Heart right ventricle (tissue), 16 donors: ENCODE measurements at regions not wholly inside any gene's neighbourhood (a gene's known extent, or its start where the extent isn't known, plus 50 kb on each side); places are given as distances from the start of the nearest gene placed in this dataset.
"Not testable (repeated sequence)": the region's sequence is repeated elsewhere in the genome, so short reads cannot be mapped to it uniquely, and the experiment has no call there.

ENCODE experiments used
- ATAC-seq, 8 donors: fragments of 200-7000 bp; cut with Tn5 transposase; one replicate each; pipeline ENCODE4 v1.9.1; 2020; ENCODE audit warnings: mild to moderate bottlenecking in 8 of 8, moderate library complexity in 8 of 8, moderate number of reproducible peaks in 1 of 8
- DNase-seq, 2 donors: peaks; one replicate each; pipeline ENCODE4 v3.0.0-alpha.2; 2020
- H3K27ac ChIP-seq, 10 donors: fragments of 200-600 bp; sonication (generic) in 2 of 10; one replicate each; pipeline versions ENCODE4 v1.5.0 to v1.8.0; 2020 to 2022; ENCODE audit warnings: mild to moderate bottlenecking in 3 of 10
- H3K27me3 ChIP-seq, 7 donors: fragments of 200-600 bp; one replicate each; pipeline ENCODE4 v1.8.0; 2021 to 2022; ENCODE audit warnings: mild to moderate bottlenecking in 2 of 7
- H3K36me3 ChIP-seq, 9 donors: fragments of 200-600 bp; sonication (generic) in 1 of 9; one replicate each; pipeline versions ENCODE4 v1.5.0 to v1.8.0; 2020 to 2022; ENCODE audit warnings: mild to moderate bottlenecking in 2 of 9
- H3K4me1 ChIP-seq, 9 donors: fragments of 200-600 bp; sonication (generic) in 1 of 9; one replicate each; pipeline versions ENCODE4 v1.5.0 to v1.8.0; 2020 to 2022; ENCODE audit warnings: mild to moderate bottlenecking in 4 of 9
- H3K4me3 ChIP-seq, 10 donors: fragments of 200-600 bp; sonication (generic) in 2 of 10; one replicate each; pipeline versions ENCODE4 v1.5.0 to v1.8.0; 2020 to 2022; ENCODE audit warnings: mild to moderate bottlenecking in 7 of 10, moderate library complexity in 2 of 10
- H3K9me3 ChIP-seq, 11 donors: fragments of 200-600 bp in 10 of 11; sonication (generic) in 2 of 11; one replicate each; pipeline versions ENCODE4 v1.5.0 to v1.8.0; 2013 to 2022; ENCODE audit warnings: mild to moderate bottlenecking in 2 of 11, control low read depth in 1 of 11, moderate library complexity in 1 of 11
- WGBS, 2 donors: extraction: QIAGEN DNeasy Blood & Tissue Kit; methylation state at CpG; one replicate each; pipeline ENCODE4 v1.1.7; 2013; ENCODE audit warnings: inconsistent platforms in 1 of 2; 5-methylcytosine and 5-hydroxymethylcytosine counted together
- intact Hi-C, 10 donors: fragments of 100-400 bp; cut with DNase I; formaldehyde crosslinking; loops; one replicate each; pipeline versions ENCODE4 v1.11.1 to v1.14.2; 2022
- TF ChIP-seq, protein P1 (sequence below), 9 donors: fragments of 200-600 bp; sonication (generic) in 2 of 9; IDR thresholded peaks; one replicate each; pipeline versions ENCODE4 v1.5.0 to v1.8.0; 2021 to 2022; ENCODE audit warnings: antibody characterized with exemption in 9 of 9, mild to moderate bottlenecking in 5 of 9, moderate library complexity in 1 of 9
- donor health status: Arrhythmogenic right ventricular cardiomyopathy.
- donor health status: ischemic (EF 13 %, LVEDD 7.1; RV severe dilation, severe dysfunction).
- donor health status: healthy with polysubstance abuse.
- donor health status: DM: no; HTN: yes; CAD: no.
- donor health status: DM: no; HTN: no; CAD: no.
- donor health status: ischemic (EF 25% LVEDD 6.9; RV normal size, moderate dysfunction).
- donor health status: ischemic (EF 25% LVEDD 5.7; RV mildly dilated, moderate dysfunction).
- donor health status: healthy.
- donor health status: DM: yes; HTN: yes; CAD: no.
- donor health status: Ischemic cardiomyopathy.
- donor health status: ischemic (EF 35%, LVEDD 5.7; RV mildly dilated, moderate dysfunction).
- donor health status: nonischemic (EF 11% LVEDD 7.7; RV severe dilation, severe dysfunction).
- donor health status: DM: yes; HTN: yes; CAD: no.
- donor health status: PGD.
- donor health status: ischemic (EF 29% LVEDD 5.4; RV normal size, mild dysfunction).
- donor health status: nonischemic (EF 23%, LVEDD 6.1; RV moderate dilation, normal function).

DNA sequence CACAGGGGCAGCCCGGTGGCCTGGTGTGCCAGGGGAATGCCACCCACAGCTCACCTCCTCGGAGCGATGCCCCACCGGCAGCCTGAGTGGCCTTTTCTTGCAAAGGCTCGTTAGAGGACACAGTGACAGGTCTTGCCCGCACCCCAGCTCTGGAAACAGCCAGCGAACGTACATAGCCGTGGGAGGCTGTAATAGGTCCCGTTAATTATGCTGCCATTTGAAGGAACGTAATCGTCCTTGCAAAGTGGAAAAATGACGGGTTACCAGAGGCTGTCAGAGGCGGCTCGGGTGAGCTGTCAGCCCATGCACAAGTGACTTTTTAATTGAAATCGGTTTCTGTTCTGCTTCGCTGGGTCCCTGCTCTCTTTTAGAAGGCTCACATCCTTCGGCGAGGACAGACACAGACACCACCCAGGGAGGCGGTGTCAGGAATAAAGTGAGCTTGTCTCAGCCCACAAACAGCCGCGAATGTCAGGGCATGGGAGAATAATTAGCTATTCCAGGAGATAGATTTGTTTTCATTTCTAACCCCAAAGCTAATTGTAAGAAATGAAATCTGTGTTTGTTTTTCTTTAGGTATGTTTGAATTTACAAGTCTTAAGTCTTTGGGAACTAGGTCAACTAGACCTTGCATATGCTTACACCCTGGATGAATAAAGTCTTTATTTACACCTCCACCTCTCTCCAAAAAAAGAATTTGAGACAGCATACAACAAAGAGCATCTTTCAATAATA, 77.2 kb upstream of the RFLNA start:
- H3K4me3 ChIP-seq, result peak overlapping the region in 7 of 10 donors; percentile 4 to 28 (median 15)
- peaks cover 0 to 21% (median 0%) of the 10 kb centered on the region in 7 donors for H3K27me3 ChIP-seq

DNA sequence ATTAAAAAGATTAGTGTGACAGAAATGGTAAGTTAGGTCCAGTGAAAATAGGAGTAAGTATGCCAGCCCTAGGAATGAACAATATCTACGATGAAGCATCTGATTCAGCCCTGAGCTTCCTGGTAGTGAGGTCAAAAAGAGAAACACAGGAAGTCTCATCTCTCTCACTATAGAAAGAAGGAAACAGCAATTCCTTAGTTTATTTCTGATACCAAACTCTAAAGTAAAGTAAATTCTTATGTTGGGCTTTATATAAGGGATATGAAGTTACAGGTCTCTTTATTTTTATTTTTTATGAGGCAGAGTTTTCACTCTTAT, 76.7 kb upstream of the RFLNA start:
- TF ChIP-seq, protein P1, sequence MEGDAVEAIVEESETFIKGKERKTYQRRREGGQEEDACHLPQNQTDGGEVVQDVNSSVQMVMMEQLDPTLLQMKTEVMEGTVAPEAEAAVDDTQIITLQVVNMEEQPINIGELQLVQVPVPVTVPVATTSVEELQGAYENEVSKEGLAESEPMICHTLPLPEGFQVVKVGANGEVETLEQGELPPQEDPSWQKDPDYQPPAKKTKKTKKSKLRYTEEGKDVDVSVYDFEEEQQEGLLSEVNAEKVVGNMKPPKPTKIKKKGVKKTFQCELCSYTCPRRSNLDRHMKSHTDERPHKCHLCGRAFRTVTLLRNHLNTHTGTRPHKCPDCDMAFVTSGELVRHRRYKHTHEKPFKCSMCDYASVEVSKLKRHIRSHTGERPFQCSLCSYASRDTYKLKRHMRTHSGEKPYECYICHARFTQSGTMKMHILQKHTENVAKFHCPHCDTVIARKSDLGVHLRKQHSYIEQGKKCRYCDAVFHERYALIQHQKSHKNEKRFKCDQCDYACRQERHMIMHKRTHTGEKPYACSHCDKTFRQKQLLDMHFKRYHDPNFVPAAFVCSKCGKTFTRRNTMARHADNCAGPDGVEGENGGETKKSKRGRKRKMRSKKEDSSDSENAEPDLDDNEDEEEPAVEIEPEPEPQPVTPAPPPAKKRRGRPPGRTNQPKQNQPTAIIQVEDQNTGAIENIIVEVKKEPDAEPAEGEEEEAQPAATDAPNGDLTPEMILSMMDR (IDR thresholded peaks at IDR 0.05), result no peak
- DNase-seq (no peak), ATAC-seq (no peak)
- intact Hi-C loops, result no loop called here
- peaks cover 0 to 20% (median 0%) of the 10 kb centered on the region in 7 donors for H3K27me3 ChIP-seq
- H3K27ac ChIP-seq, result no peak overlapping the region
- peaks cover 0 to 14% (median 0%) of the 10 kb centered on the region in 9 donors for H3K4me1 ChIP-seq
- H3K36me3 ChIP-seq, result no peaks in the 10 kb centered on the region
- 60 to 64% methylated on average over 1 of the region's 1 CpG for WGBS, 2 donors
- peak overlapping the region in 1 of 10 donors; percentile 9 for H3K4me3 ChIP-seq
- H3K9me3 ChIP-seq, result peaks cover 0 to 25% (median 9%) of the 10 kb centered on the region in 11 donors

More for the DNA sequence above, 77.2 kb upstream of the RFLNA start:
- TF ChIP-seq, protein P1 (IDR thresholded peaks at IDR 0.05), result no peak
- ATAC-seq, result peak in 2 of 8 donors; percentile 14 to 39
- intact Hi-C loops, result no loop called here
- no peak for DNase-seq
- WGBS, 2 donors, result 39 to 41% methylated on average over 22 of the region's 22 CpGs
- H3K27ac ChIP-seq, result no peak overlapping the region
- peaks cover 0 to 25% (median 9%) of the 10 kb centered on the region in 11 donors for H3K9me3 ChIP-seq
- no peaks in the 10 kb centered on the region for H3K36me3 ChIP-seq
- peaks cover 0 to 14% (median 0%) of the 10 kb centered on the region in 9 donors for H3K4me1 ChIP-seq

DNA sequence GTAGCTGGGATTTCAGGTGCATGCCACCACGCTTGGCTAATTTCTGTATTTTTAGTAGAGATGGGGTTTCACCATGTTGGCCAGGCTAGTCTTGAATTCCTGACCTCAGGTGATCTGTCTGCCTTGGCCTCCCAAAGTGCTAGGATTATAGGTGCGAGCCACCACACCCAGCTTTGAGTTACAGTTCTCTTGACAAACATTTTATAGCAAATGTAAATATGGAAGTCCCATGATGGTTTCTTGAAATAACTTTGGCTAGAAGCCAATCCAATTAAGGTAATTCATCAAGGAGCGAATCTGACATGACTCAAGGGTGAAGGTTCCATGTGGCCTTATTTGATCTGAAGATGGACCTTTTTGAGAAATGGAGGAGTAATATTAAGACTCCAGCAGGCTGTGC, 76.2 kb upstream of the RFLNA start:
- H3K27ac ChIP-seq, H3K36me3 ChIP-seq, DNase-seq, H3K4me3 ChIP-seq, intact Hi-C loops, ATAC-seq: not testable (repeated sequence)
- Histone ChIP-seq H3K4me1 (peaks cover 0 to 14% (median 0%) of the 10 kb centered on the region in 9 donors), H3K27me3 (peaks cover 0 to 19% (median 0%) of the 10 kb centered on the region in 7 donors), H3K9me3 (peaks cover 0 to 24% (median 9%) of the 10 kb centered on the region in 11 donors)
- 92 to 94% methylated on average over 3 of the region's 3 CpGs for WGBS, 2 donors

DNA sequence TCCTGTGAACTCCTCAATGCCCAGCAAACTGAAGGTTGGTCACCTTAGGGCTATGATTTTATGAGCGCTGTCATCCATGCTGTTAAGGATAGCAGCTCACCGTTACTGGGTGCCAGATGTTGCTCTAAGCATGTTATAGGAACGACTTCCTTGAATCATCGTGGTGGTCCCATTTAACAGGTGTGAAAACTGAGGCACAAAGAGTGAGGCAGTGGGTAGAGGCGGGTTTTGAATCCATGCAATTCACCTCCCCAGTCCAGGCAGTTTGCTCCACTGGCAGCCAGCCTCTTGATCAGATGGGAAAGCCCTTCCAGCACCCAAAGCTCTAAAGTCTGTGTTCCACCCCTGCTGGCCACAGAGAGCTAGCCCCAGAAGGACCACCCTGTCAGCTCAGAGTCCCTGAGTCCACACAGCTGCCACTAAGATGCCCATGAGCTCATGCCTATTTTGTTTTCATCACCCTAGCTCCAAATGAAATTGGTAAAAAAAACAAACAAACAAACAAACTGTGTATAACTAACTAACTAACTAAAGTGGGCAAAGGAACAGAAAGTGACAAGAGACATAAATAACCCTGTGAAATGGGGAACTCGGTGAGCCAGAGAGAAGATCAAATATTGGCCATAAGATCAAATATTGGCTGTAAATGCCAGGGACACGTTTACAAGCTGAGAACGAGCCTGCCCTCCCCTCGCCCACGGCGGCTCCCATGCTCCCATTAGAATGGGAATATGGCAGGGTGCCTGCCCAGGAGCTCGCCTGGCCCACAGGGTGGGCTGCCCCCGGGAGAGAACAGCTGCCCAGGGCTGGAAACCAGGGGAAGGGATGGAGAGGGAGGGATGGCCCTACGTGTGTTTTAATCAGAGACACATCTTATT, 72.3 kb upstream of the RFLNA start:
- peaks cover 0 to 8% (median 0%) of the 10 kb centered on the region in 11 donors for H3K9me3 ChIP-seq
- no peaks in the 10 kb centered on the region for H3K36me3 ChIP-seq
- H3K27me3 ChIP-seq, result peaks cover 0 to 24% (median 0%) of the 10 kb centered on the region in 7 donors
- WGBS, 2 donors, result 83 to 84% methylated on average over 14 of the region's 14 CpGs
- H3K27ac ChIP-seq, result no peak overlapping the region
- no peak for ATAC-seq
- no peak overlapping the region for H3K4me3 ChIP-seq
- no peak for DNase-seq
- intact Hi-C loops, result no loop called here
- H3K4me1 ChIP-seq, result peaks cover 0 to 10% (median 0%) of the 10 kb centered on the region in 9 donors
- TF ChIP-seq, protein P1 (IDR thresholded peaks at IDR 0.05), result no peak

DNA sequence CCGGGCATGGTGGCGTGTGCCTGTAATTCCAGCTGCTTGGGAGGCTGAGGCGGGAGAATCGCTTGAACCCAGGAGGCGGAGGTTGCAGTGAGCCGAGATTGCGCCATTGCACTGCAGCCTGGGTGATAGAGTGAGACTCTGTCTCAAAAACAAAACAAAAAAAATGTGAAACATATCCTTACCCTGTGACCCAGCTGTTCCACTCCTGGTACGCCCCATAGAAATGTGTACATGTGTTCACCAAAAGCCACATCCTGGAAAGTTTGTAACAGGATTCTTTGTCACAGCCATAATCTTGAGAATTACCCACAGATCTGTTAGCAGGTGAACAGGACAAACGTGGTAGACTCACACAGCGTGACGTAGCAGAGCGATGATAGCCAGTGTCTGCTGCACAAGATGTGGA, 71.2 kb upstream of the RFLNA start:
- H3K36me3 ChIP-seq, ATAC-seq, H3K4me1 ChIP-seq, H3K4me3 ChIP-seq, H3K9me3 ChIP-seq, DNase-seq, intact Hi-C loops, H3K27ac ChIP-seq: not testable (repeated sequence)
- 90 to 91% methylated on average over 12 of the region's 12 CpGs for WGBS, 2 donors
- H3K27me3 ChIP-seq, result peaks cover 0 to 24% (median 0%) of the 10 kb centered on the region in 7 donors
